GM06990 (cell line): ENCODE measurements at regions not wholly inside any gene's neighbourhood (a gene's known extent, or its start where the extent isn't known, plus 50 kb on each side); places are given as distances from the start of the nearest gene placed in this dataset.

ENCODE experiments used
- DNase-seq: peaks from one replicate; pipeline ENCODE4 v3.0.0-alpha.2; 2011; ENCODE audit not compliant: insufficient read length; ENCODE audit errors: extremely low read depth
- H3K27me3 ChIP-seq: replicated peaks from 2 replicates; pipeline ENCODE4 v1.6.0; 2011; ENCODE audit warnings: low read length; ENCODE audit not compliant: control insufficient read depth, insufficient read depth
- H3K36me3 ChIP-seq: 2 replicates; pipeline ENCODE4 v1.5.1; 2011; ENCODE audit warnings: low read length; ENCODE audit not compliant: control insufficient read depth, insufficient read depth
- H3K4me3 ChIP-seq: replicated peaks from 2 replicates; pipeline ENCODE4 v1.5.1; 2011; ENCODE audit warnings: low read depth, mild to moderate bottlenecking, control low read depth, low read length
- CTCF ChIP-seq: IDR thresholded peaks from 2 replicates; pipeline ENCODE4 v1.5.1; 2011; ENCODE audit warnings: low read length, control low read depth, mild to moderate bottlenecking, inconsistent platforms; ENCODE audit not compliant: insufficient read depth, poor library complexity, severe bottlenecking

- H3K36me3 ChIP-seq, result no peaks in the 10 kb centered on the region
- H3K27me3 ChIP-seq, result no peaks in the 10 kb centered on the region
- no peak for DNase-seq
- TF ChIP-seq CTCF, result no peak
- no peak overlapping the region for H3K4me3 ChIP-seq
Observed at GRCh38 chr2:163231666-163232065, 393.1 kb upstream of the KCNH7 start.

- DNase-seq, result no peak
Observed at GRCh38 chr2:163213661-163214081, 375.1 kb upstream of the KCNH7 start.

GRCh38 chr2:163210430-163210918 lies 371.9 kb upstream of the KCNH7 start:
- TF ChIP-seq CTCF, result no peak
- no peaks in the 10 kb centered on the region for H3K27me3 ChIP-seq
- H3K4me3 ChIP-seq, result no peak overlapping the region
- H3K36me3 ChIP-seq, result no peaks in the 10 kb centered on the region
- DNase-seq, result no peak

More at GRCh38 chr2:163213661-163214081, 375.1 kb upstream of the KCNH7 start:
- no peak overlapping the region for H3K4me3 ChIP-seq
- H3K36me3 ChIP-seq, result no peaks in the 10 kb centered on the region
- no peak for TF ChIP-seq CTCF
- no peaks in the 10 kb centered on the region for H3K27me3 ChIP-seq

GRCh38 chr2:163207693-163208370 lies 369.3 kb upstream of the KCNH7 start:
- no peak for DNase-seq

GRCh38 chr2:163205589-163206254 lies 367.2 kb upstream of the KCNH7 start:
- DNase-seq, result no peak
- TF ChIP-seq CTCF, result no peak
- Histone ChIP-seq H3K36me3 (no peaks in the 10 kb centered on the region), H3K27me3 (no peaks in the 10 kb centered on the region), H3K4me3 (no peak overlapping the region)

More at GRCh38 chr2:163207693-163208370, 369.3 kb upstream of the KCNH7 start:
- TF ChIP-seq CTCF, result no peak
- no peaks in the 10 kb centered on the region for H3K36me3 ChIP-seq
- H3K4me3 ChIP-seq, result no peak overlapping the region
- no peaks in the 10 kb centered on the region for H3K27me3 ChIP-seq
